ENCODE measurements at regions not wholly inside any gene's neighbourhood (a gene's known extent, or its start where the extent isn't known, plus 50 kb on each side); places are given as distances from the start of the nearest gene placed in this dataset.

GRCh38 chr20:21936261-21936660 lies 230.8 kb downstream of the PAX1 start:
- no peak for DNase-seq

- DNase-seq: no peak
Observed at GRCh38 chr20:21933526-21933925, 228.1 kb downstream of the PAX1 start.

- no peak for DNase-seq
Observed at GRCh38 chr20:21921251-21921650, 215.8 kb downstream of the PAX1 start.

GRCh38 chr20:21920211-21920610 lies 214.7 kb downstream of the PAX1 start:
- no peak for DNase-seq

- DNase-seq: no peak
Observed at GRCh38 chr20:21918398-21918797, 212.9 kb downstream of the PAX1 start.

- no peak for DNase-seq
Observed at GRCh38 chr20:21902391-21902790, 196.9 kb downstream of the PAX1 start.

- no peak for DNase-seq
Observed at GRCh38 chr20:21901470-21902275, 196.2 kb downstream of the PAX1 start.

- DNase-seq: no peak
Observed at GRCh38 chr20:21900431-21900830, 195.0 kb downstream of the PAX1 start.

GRCh38 chr20:21874921-21875320 lies 169.5 kb downstream of the PAX1 start:
- DNase-seq: no peak

GRCh38 chr20:21874127-21874526 lies 168.7 kb downstream of the PAX1 start:
- no peak for DNase-seq

- DNase-seq: no peak
Observed at GRCh38 chr20:21873291-21873690, 167.8 kb downstream of the PAX1 start.

- no peak for DNase-seq
Observed at GRCh38 chr20:21867811-21868210, 162.3 kb downstream of the PAX1 start.

GRCh38 chr20:21867353-21867752 lies 161.9 kb downstream of the PAX1 start:
- no peak for DNase-seq

- DNase-seq: no peak
Observed at GRCh38 chr20:21862956-21863355, 157.5 kb downstream of the PAX1 start.

- no peak for DNase-seq
Observed at GRCh38 chr20:21862259-21862946, 156.9 kb downstream of the PAX1 start.

GRCh38 chr20:21840991-21841390 lies 135.5 kb downstream of the PAX1 start:
- DNase-seq: no peak

GRCh38 chr20:21839982-21840381 lies 134.5 kb downstream of the PAX1 start:
- no peak for DNase-seq

GRCh38 chr20:21836346-21836745 lies 130.9 kb downstream of the PAX1 start:
- DNase-seq: no peak

- DNase-seq: no peak
Observed at GRCh38 chr20:21835042-21835441, 129.6 kb downstream of the PAX1 start.

GRCh38 chr20:21832442-21833385 lies 127.2 kb downstream of the PAX1 start:
- DNase-seq: no peak

GRCh38 chr20:21826976-21827375 lies 121.5 kb downstream of the PAX1 start:
- DNase-seq: no peak

GRCh38 chr20:21821358-21821757 lies 115.9 kb downstream of the PAX1 start:
- no peak for DNase-seq

GRCh38 chr20:21820688-21821087 lies 115.2 kb downstream of the PAX1 start:
- DNase-seq: no peak
